GM12872 (cell line): ENCODE measurements at regions not wholly inside any gene's neighbourhood (a gene's known extent, or its start where the extent isn't known, plus 50 kb on each side); places are given as distances from the start of the nearest gene placed in this dataset.

ENCODE experiments used
- CTCF ChIP-seq: IDR thresholded peaks from 3 replicates; pipeline ENCODE4 v1.5.1; 2011; ENCODE audit warnings: low read depth, mild to moderate bottlenecking, low read length, moderate library complexity; ENCODE audit not compliant: insufficient read depth

DNA sequence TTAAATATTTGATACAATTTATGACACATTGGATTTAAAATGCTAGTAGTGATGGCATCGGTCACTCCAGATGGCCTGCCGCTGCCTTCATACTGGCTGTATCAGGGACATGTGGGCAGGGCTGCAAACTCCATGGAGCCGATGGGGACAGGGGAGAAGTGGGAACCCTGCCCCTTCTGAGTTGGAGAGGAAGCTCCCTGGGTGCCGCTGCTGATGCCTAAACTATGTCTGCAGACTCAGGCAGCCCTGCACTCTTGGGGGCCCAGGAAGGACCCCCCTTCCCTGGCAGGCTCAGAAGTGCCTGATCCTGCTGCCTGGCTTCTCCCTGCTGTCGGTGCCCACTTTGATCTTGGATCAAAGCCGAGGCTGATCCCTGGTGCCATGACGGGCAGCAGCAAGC is 1522.1 kb downstream of the OTOL1 start:
- no peak for TF ChIP-seq CTCF

DNA sequence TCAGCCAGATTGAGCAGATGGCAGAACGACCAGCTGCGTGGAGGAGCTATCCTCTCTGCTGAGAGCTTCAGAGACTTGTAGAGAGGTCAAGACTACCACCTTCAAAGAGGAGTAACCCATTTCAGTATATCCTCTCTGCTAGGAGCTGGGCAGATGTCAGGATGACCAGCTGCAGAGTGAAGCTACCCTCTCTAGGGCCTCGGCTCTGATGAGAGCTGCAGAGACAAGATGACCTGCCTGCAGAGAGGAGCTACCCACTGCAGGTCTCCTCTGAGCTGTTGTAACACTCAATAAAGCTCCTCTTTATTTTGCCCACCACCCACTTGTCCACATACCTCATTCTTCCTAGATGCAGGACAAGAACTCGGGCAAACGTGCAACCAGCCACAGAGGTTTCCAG is 1522.7 kb downstream of the OTOL1 start:
- TF ChIP-seq CTCF = no peak

- TF ChIP-seq CTCF = no peak
Observed at GRCh38 chr3:163033652-163034051, 1537.0 kb downstream of the OTOL1 start.

DNA sequence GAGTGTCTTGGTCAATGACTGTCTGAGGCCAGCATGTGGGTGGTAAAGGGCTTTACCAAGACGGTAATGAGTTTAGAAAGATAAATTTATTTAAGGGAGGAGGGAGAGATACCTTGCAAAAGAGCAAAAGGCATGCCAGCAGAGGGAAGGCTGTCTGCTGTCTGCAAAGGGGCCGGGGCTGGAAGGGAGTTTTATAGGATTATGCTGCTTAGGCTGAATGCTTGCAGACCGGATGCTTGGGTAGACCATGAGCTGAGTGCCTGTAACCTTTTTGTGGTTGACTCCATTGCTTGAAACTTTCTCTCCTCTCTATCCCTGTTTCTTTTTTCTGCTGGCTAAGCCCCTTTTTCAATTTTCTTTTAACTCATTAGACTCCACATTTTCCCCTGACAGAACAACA is 1543.0 kb downstream of the OTOL1 start:
- TF ChIP-seq CTCF = no peak

GRCh38 chr3:163043074-163043473 is 1546.5 kb downstream of the OTOL1 start:
- no peak for TF ChIP-seq CTCF

DNA sequence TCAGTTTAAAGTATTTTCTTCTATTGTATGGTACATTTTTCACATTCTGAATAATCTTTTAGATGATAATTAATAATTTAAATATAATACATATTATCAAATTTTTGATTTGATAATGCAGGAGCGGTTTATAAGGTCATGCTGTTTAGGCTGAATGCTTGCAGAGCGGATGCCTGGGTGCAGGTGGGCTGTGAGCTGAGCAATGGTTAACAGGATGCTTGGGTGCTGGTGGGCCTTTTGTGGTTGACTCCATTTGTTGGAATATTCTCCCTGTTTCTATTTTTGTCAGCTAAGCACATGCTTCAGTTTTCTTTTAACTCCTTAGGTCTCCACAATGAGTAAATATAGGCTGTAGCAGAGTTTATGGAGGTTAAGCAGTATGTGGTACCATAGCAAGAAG is 1549.3 kb downstream of the OTOL1 start:
- no peak for TF ChIP-seq CTCF

GRCh38 chr3:163048881-163049280 is 1552.3 kb downstream of the OTOL1 start:
- TF ChIP-seq CTCF = no peak
